Loucy (cell line): ENCODE measurements at regions not wholly inside any gene's neighbourhood (a gene's known extent, or its start where the extent isn't known, plus 50 kb on each side); places are given as distances from the start of the nearest gene placed in this dataset.

ENCODE experiments used
- EZH2phosphoT487 ChIP-seq: fragments of 200-600 bp; IDR thresholded peaks from 2 replicates; pipeline ENCODE4 v1.6.1; 2018; ENCODE audit warnings: antibody characterized with exemption, mild to moderate bottlenecking, moderate library complexity, borderline replicate concordance
- TF ChIP-seq, protein P1 (sequence below): fragments of 200-600 bp; sonication (generic); conservative IDR thresholded peaks from 2 replicates; pipeline ENCODE4 v1.5.1; 2014; ENCODE audit warnings: mild to moderate bottlenecking, antibody characterized with exemption, low read length

DNA sequence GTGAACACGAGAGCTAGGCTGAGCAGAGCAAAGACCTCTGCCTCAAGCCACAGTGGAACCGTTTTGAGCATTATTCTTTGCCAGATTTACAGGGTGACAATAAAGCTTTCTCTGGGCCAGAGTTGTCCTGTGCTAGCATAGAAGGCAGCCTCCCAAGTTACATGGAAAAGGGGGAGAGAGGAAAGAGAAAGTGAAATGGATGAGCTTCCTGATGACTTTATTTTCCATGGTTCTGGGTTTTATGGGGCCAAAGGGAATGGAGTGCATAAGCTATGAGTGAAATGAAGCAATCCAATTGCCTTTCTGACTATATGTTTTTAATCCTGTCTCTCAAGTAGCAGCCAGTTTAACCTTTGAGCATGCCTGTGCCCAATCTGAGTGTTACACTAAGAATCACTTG is 428.4 kb downstream of the COG6 start:
- TF ChIP-seq, protein P1, sequence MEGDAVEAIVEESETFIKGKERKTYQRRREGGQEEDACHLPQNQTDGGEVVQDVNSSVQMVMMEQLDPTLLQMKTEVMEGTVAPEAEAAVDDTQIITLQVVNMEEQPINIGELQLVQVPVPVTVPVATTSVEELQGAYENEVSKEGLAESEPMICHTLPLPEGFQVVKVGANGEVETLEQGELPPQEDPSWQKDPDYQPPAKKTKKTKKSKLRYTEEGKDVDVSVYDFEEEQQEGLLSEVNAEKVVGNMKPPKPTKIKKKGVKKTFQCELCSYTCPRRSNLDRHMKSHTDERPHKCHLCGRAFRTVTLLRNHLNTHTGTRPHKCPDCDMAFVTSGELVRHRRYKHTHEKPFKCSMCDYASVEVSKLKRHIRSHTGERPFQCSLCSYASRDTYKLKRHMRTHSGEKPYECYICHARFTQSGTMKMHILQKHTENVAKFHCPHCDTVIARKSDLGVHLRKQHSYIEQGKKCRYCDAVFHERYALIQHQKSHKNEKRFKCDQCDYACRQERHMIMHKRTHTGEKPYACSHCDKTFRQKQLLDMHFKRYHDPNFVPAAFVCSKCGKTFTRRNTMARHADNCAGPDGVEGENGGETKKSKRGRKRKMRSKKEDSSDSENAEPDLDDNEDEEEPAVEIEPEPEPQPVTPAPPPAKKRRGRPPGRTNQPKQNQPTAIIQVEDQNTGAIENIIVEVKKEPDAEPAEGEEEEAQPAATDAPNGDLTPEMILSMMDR, result no peak
- no peak for TF ChIP-seq EZH2phosphoT487
